Suprapubic skin (tissue), 4 donors: ENCODE measurements at regions not wholly inside any gene's neighbourhood (a gene's known extent, or its start where the extent isn't known, plus 50 kb on each side); places are given as distances from the start of the nearest gene placed in this dataset.

Experiments
- DNase-seq, 2 donors: peaks; one replicate each; pipeline ENCODE4 v3.0.0-alpha.2; 2019; ENCODE audit warnings: low spot score in 2 of 2
- H3K27ac ChIP-seq: fragments of 200-600 bp; sonication (generic); one replicate; pipeline ENCODE4 v1.5.1; 2019
- H3K27me3 ChIP-seq: fragments of 200-600 bp; sonication (generic); one replicate; pipeline ENCODE4 v1.5.1; 2019
- H3K36me3 ChIP-seq: fragments of 200-600 bp; sonication (generic); one replicate; pipeline ENCODE4 v1.5.1; 2019
- H3K4me1 ChIP-seq: fragments of 200-600 bp; sonication (generic); one replicate; pipeline ENCODE4 v1.5.1; 2019
- H3K4me3 ChIP-seq: fragments of 200-600 bp; sonication (generic); one replicate; pipeline ENCODE4 v1.5.1; 2019; ENCODE audit warnings: mild to moderate bottlenecking
- H3K9me3 ChIP-seq: fragments of 200-600 bp; sonication (generic); one replicate; pipeline ENCODE4 v1.5.1; 2019
- CTCF ChIP-seq, 2 donors: fragments of 200-600 bp in 1 of 2; fragments of 450-650 bp in 1 of 2; sonication (generic) in 1 of 2; IDR thresholded peaks; one replicate each; pipeline ENCODE4 v1.5.1; 2016 to 2019; ENCODE audit warnings: antibody characterized with exemption in 2 of 2, mild to moderate bottlenecking in 1 of 2, moderate library complexity in 1 of 2
- EP300 ChIP-seq: sonication (generic); formaldehyde crosslinking; IDR thresholded peaks from one replicate; pipeline ENCODE4 v1.6.1; 2017; ENCODE audit warnings: antibody characterized with exemption
- POLR2A ChIP-seq, 2 donors: fragments of 450-650 bp; IDR thresholded peaks; one replicate each; pipeline ENCODE4 v1.6.1; 2017; ENCODE audit warnings: antibody characterized with exemption in 2 of 2, mild to moderate bottlenecking in 2 of 2, moderate library complexity in 2 of 2
- POLR2AphosphoS5 ChIP-seq, 3 donors: sonication (generic); formaldehyde crosslinking; IDR thresholded peaks; one replicate each; pipeline ENCODE4 v1.6.1; 2017; ENCODE audit warnings: antibody characterized with exemption in 3 of 3
- WGBS: methylation state at CpG from one replicate; pipeline ENCODE4 v1.1.5; 2018; 5-methylcytosine and 5-hydroxymethylcytosine counted together

DNA sequence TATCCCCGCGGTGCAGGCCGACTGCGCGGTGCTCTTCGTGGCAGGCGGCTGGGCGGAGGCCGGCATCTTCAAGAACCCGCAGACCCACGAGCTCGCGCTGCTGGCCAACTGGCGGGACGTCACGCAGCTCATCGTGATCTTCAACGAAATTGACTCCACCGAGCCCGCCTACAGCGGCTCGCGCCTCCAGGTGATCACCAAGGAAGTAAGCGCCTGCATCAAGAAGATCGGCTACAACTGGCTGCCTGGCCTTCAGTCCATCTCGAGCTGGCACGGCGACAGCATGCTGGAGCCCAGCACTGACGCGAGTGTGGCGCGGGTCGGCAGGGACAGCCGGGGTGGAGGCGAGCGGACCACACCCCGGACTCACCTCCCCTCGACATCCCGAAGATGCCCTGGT lies 53.9 kb upstream of the MTNR1B start:
- H3K9me3 ChIP-seq = no peaks in the 10 kb centered on the region
- H3K36me3 ChIP-seq = no peaks in the 10 kb centered on the region
- no peaks in the 10 kb centered on the region for H3K27me3 ChIP-seq
- H3K27ac ChIP-seq = no peak overlapping the region
- WGBS = 99% methylated on average over 19 of the region's 39 CpGs
- no peak for DNase-seq
- no peak overlapping the region for H3K4me3 ChIP-seq
- TF ChIP-seq POLR2AphosphoS5 (IDR thresholded peaks at IDR 0.05) (no peak), CTCF (IDR thresholded peaks at IDR 0.05) (no peak), POLR2A (IDR thresholded peaks at IDR 0.05) (no peak), EP300 (no peak)
- no peaks in the 10 kb centered on the region for H3K4me1 ChIP-seq

GRCh38 chr11:92916299-92916698 lies 53.2 kb upstream of the MTNR1B start:
- Histone ChIP-seq H3K9me3 (no peaks in the 10 kb centered on the region), H3K36me3 (no peaks in the 10 kb centered on the region), H3K27me3 (no peaks in the 10 kb centered on the region), H3K27ac (no peak overlapping the region), H3K4me1 (no peaks in the 10 kb centered on the region), H3K4me3 (no peak overlapping the region)
- 88% methylated on average over 2 of the region's 4 CpGs for WGBS
- TF ChIP-seq CTCF (IDR thresholded peaks at IDR 0.05) = no peak
- TF ChIP-seq POLR2A (IDR thresholded peaks at IDR 0.05) = no peak
- TF ChIP-seq EP300 = no peak
- no peak for TF ChIP-seq POLR2AphosphoS5 (IDR thresholded peaks at IDR 0.05)
- no peak for DNase-seq

- TF ChIP-seq POLR2A (IDR thresholded peaks at IDR 0.05) (no peak), EP300 (no peak), CTCF (IDR thresholded peaks at IDR 0.05) (no peak), POLR2AphosphoS5 (IDR thresholded peaks at IDR 0.05) (no peak)
- no peaks in the 10 kb centered on the region for H3K27me3 ChIP-seq
- H3K27ac ChIP-seq = no peak overlapping the region
- no peak overlapping the region for H3K4me3 ChIP-seq
- H3K4me1 ChIP-seq = no peaks in the 10 kb centered on the region
- no peaks in the 10 kb centered on the region for H3K9me3 ChIP-seq
- H3K36me3 ChIP-seq = no peaks in the 10 kb centered on the region
- 73% methylated on average over 1 of the region's 1 CpG for WGBS
- no peak for DNase-seq
Measured at GRCh38 chr11:92917927-92918326, 51.5 kb upstream of the MTNR1B start.

DNA sequence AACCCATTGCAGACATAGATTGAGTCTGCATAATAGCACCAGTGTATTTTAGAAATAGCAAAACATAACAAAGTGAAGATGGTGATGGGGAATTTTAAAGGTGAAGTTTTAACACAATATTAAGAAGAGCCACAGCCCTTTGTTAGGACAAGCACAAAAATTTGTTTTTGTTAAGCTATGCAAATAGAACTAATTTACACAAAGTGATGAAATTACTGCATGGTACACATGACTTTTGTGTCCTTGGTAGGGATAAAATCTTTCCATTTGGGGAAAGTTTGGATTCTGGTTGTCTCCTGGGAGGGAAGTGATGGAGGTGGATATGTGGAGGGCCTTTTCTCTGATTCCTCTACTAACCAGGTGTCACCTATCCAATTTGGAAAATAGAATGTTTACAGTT lies 50.4 kb upstream of the MTNR1B start:
- DNase-seq = no peak
- Histone ChIP-seq H3K9me3 (no peaks in the 10 kb centered on the region), H3K4me1 (no peaks in the 10 kb centered on the region), H3K27ac (no peak overlapping the region), H3K36me3 (no peaks in the 10 kb centered on the region), H3K27me3 (no peaks in the 10 kb centered on the region), H3K4me3 (no peak overlapping the region)
- TF ChIP-seq CTCF (IDR thresholded peaks at IDR 0.05) (no peak), POLR2AphosphoS5 (IDR thresholded peaks at IDR 0.05) (no peak), POLR2A (IDR thresholded peaks at IDR 0.05) (no peak), EP300 (no peak)
